ENCODE measurements at regions not wholly inside any gene's neighbourhood (a gene's known extent, or its start where the extent isn't known, plus 50 kb on each side); places are given as distances from the start of the nearest gene placed in this dataset.

GRCh38 chr4:131388277-131388676 lies 1760.8 kb upstream of the PCDH10 start:
- TF ChIP-seq CTCF (IDR thresholded peaks at IDR 0.05) (no peak), POLR2AphosphoS5 (IDR thresholded peaks at IDR 0.05) (no peak), EP300 (IDR thresholded peaks at IDR 0.05) (no peak)
